ENCODE measurements at regions not wholly inside any gene's neighbourhood (a gene's known extent, or its start where the extent isn't known, plus 50 kb on each side); places are given as distances from the start of the nearest gene placed in this dataset.

DNA sequence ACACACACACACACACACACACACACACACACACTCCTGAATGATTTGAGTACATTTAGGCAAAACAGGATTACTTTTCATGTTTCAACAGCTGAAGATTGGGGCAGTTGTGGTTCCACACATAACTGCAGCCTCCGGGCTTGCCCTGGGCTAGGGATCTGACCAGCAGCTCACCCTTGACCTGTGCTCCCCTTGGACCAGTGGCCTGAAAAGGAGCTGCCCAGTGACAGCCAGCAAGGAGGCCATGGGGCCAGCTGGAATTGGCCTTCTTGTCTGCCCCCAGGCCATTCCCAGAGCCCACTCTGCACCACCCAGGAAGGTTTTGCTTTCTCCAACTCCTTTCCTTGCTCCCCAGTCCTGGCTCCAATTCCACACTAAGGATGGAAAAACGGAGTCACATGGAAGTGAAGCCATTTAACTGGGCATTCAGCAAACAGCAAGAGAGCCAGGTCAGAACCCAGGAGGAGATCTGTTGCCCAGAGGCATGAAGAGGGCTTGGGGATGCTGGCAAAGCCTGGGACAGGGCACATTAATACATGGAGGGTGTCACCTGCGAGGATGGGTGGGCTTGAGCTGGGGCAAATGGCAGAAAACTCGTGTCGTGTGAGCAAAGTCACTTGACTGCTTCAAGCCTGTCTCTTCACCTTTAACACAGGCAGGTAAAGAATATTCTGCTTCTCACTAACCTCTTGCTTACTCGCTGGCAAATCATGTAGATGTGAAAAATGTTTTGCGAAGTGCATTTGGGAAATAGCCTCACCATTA, 61.5 kb upstream of the GDF10 start:
- no peak for DNase-seq

- no peak for DNase-seq
Measured at GRCh38 chr10:47239211-47239610, 60.8 kb upstream of the GDF10 start.

DNA sequence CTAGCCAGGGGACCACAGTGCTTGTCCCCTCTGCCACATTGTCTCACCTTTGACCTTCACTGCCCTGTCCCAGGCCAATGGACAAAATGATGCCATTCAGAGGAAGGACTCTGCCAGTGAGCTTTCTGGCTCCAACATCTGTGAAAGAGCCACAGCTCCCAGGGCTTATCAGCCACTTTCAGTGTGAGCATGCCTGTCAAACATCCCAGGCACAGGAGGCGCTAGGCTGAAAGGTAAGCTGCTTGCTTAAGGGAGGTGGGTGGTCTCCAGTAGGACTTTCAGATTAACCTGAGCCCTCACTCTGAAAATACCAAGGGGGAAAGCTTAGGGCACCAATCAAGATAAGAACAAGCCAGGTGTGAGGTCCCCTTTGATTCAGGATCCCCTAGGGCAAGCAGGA, 59.8 kb upstream of the GDF10 start:
- DNase-seq: no peak

DNA sequence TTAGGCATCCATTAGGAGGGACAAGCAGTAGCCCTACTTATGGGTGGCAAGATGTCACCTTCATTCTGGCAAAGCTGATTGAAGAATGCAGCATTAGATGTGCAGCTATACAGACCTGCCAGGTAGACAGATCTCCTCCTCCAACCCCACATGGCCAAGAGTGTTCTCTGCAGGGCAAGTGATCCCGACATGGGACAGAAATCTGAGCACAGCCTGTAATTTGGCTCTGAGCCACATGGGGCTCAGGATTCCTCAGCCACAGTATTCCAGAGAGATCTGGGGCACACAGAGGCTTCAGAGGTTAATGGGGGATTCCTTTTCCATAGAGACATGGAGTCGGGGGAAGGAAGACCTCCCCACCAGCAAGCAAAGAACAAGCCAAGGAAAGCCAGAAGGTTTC, 58.7 kb upstream of the GDF10 start:
- DNase-seq: no peak

DNA sequence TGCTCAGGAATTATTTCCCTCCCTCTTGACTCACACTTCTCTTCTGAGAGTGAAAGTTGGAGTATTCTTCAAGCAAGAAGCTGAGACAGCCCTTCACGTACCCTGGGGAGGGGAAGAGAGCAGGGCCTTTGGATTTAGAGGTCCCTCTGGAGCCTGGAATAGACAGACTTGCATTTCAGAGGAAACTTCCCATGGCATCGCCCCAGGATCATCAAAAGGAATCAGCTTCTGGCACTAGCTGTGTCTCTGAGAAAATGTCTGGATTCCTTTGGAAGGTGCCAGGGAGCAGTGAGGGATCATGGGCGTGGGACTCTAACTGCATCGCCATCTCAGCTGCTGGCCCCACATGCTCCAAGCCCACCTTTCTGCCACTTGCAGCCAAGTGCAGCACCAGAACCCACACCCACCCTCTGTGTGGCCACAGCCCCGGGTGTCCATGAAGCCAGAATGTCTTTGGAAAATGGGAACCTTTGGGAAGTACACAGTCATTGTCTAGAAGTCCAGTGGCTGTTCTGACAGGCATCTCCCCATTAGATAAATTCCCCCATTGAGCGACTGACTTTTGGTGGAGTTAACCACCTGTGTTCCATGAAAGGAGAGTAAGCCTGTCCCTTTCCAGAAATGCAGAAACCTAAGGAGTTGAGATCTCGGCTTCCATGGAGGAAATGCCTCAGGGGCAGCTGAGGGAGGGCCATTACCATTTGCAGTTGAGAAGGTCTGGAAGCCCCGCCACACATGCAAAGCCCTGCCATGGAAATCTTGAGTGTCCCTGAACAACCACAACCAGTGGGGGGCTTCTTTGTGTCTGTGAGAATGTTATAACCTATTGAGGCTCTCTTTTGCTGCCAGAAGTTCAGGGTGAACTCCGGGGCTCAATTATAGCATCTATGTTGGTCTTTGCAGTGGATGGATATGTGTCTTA, 57.8 kb upstream of the GDF10 start:
- no peak for DNase-seq

DNA sequence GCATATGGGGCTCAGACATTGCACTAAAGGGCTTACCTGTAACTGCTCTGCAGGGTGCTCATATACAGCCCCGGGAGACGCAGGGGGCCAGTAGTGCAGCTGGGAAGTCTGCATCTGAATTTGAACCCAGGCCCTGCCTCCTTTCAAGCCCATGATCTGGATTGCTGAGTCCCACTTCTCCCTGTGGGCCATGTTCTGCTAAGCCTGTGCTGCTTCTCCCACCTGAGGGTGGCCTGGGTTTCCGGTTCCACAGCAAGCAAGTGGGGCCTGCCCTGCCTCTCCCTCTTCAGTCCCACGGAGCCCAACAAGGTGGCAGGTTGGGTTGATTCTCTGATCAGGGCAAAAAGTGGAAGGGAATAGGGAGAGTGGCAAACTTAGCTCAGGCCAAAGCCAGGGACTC, 56.6 kb upstream of the GDF10 start:
- no peak for DNase-seq

DNA sequence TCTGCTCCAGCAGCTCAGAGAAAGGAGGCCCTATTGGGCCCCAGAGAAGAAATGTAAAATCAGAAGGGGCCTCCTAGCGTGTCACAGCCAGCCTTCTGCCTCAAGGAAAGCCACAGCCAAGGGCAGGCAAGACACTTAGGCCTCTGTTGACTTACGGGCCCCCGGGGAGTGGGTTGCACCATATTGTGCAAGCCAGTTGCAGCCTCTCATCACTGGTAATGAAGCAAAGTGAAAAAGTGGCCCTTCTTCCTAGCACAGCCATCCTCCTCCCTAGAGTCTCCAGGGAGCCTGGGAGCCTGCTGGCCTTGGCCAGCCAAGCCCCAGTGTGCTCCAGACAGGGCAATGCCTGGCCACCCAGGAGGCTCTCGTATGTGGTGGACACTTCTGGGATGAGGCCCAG, 56.2 kb upstream of the GDF10 start:
- no peak for DNase-seq

GRCh38 chr10:47244560-47245500, 55.2 kb upstream of the GDF10 start:
- DNase-seq: no peak

GRCh38 chr10:47245731-47246350, 54.2 kb upstream of the GDF10 start:
- DNase-seq: no peak

DNA sequence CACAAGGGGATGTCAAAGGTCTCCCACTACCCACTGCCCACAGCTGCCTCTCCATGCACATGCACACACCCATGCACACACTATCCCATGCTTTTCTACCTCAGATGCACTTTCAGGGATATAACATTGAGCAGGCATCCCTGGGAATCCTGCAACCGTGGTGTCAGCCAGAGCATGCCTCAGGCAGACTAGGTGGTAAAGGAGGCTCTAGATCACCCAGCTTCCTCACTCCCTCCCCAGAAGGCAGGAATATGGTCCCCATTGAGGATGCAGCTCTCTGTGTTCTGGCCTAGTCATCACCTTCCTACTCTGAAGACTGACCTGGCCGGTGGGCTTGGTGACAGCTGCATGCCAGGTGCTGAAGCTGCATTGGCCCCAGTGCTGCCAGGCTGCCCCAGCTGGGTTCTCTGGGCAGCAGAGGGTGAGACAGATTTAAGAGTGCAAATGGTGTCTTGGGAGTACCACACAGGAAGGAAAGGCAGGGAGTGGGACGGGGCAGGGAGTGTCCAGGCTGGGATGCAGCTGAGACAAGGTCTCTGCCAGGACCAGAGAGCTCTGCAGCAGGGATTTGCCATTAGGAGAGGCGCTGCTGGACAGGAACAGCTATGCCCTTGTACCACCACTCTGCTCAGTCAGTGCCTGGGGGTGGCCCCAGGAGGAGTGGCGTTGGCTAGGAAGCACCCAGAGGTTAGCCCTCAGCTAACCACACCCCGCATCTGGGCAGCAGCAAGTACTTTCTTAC, 53.4 kb upstream of the GDF10 start:
- DNase-seq: no peak

GRCh38 chr10:47247148-47248059, 52.6 kb upstream of the GDF10 start:
- DNase-seq: no peak

DNA sequence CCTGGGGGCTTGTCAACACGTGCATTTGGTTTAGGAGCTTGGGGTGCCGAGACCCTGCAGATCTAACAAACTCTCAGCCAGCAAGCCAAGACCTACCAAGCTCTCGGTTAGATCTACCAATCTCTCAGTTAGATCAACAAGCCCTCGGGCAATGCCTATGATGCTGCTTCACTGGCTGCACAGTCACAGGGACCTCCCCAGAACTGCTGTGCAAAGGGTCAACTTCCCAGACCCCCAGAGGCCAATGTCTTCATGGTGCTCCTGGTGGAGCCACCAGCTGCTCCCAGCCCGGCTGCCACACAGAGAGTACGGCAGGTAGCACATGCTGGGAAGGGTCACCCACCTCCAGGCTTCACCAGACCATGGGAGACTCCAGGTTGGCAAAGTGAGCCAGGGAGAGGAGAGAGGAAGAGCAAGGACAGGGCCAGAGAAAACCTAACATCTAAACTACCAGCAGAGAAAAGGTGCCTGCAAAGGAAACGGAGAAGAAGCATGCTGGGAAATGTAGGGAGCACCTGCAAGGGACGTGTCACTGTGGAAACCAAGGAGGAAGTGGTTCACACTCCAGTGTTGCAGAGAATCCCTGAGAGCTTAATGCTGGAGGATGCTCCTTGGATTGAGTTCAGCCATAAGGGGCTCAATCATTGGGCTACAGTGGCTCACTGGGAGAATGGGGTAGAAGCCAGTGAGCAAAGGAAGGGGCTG, 51.5 kb upstream of the GDF10 start:
- DNase-seq: no peak

GRCh38 chr10:47249881-47250280, 50.1 kb upstream of the GDF10 start:
- DNase-seq: no peak
